ENCODE measurements at regions not wholly inside any gene's neighbourhood (a gene's known extent, or its start where the extent isn't known, plus 50 kb on each side); places are given as distances from the start of the nearest gene placed in this dataset.

DNA sequence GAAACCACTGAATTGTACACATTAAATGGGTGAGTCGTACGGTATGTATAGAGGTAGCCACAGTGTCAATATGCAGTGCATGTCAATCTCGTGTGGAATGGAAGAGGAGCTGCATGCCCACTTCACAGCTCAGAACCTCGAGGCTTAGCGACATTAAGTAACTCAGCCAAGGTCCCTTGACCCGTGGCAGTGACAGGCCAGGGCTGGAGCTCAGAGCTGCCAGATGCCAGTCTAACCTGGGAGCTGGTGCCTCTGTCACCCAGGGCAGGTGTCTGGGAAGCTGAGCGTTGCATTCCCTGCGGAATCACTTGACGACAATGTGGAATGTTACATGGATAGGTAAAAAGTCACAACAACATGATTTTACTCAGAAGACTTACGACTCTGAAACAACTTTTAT, 298.1 kb downstream of the FOXL1 start:
- Mint-ChIP-seq H3K9me3 (no peaks in the 10 kb centered on the region), H3K27ac (no peak overlapping the region), H3K4me3 (ENCODE audit: low read depth) (no peak overlapping the region), H3K27me3 (ENCODE audit: low read depth) (peaks cover 39% of the 10 kb centered on the region), H3K4me1 (ENCODE audit: low read depth) (no peaks in the 10 kb centered on the region), H3K36me3 (ENCODE audit: low read depth) (no peaks in the 10 kb centered on the region)
- intact Hi-C loops (cut with micrococcal nuclease): loop anchor here (5.0 kb wide), 1 partner anchor 299 kb away; the partner anchor contains the start of gene FOXL1
- no peak for DNase-seq (ENCODE audit: low spot score)

DNA sequence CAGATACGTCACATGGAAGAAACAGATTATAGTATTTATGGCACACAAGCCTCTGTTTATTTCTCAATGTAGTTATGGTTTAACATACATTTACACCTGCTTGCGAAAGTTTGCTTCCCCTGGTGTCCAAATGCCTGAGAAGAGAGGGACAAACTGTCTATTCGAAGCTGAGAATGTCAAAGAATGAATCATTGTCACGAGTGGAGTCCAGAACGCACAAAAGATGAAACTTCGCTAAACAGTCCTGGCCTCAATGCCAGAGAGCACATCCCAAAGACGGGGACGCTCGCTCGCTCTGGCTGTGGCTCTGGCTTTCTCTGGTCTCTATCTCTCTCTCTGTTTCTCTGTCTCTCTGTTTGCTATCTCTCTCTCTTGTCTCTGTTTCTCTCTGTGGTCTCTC, 298.8 kb downstream of the FOXL1 start:
- no peaks in the 10 kb centered on the region for H3K36me3 Mint-ChIP-seq (ENCODE audit: low read depth)
- intact Hi-C loops (cut with micrococcal nuclease): loop anchor here (5.0 kb wide), 1 partner anchor 300 kb away; the partner anchor contains the start of gene FOXL1
- DNase-seq (ENCODE audit: low spot score): no peak
- H3K9me3 Mint-ChIP-seq: no peaks in the 10 kb centered on the region
- H3K27ac Mint-ChIP-seq: no peak overlapping the region
- H3K4me3 Mint-ChIP-seq (ENCODE audit: low read depth): no peak overlapping the region
- H3K27me3 Mint-ChIP-seq (ENCODE audit: low read depth): peaks cover 39% of the 10 kb centered on the region
- H3K4me1 Mint-ChIP-seq (ENCODE audit: low read depth): no peaks in the 10 kb centered on the region

DNA sequence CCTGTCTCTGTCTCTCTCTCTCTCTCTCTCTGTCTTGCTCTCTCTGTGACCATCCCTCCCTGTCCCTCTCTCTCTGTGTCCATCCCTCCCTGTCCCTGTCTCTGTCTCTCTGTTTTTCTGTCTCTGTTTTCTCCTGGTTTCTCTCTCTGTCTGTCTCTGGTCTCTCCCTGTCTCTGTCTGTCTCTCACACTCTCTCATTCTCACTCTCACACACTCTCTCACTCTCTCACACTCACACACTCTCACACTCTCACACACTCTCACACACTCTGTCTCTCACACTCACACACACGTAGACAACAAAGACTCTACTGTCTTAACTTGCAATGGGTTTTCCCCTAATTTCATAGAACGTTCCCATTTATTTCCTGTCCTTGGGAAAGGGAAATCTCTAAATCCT, 299.5 kb downstream of the FOXL1 start:
- Mint-ChIP-seq H3K4me1 (ENCODE audit: low read depth) (no peaks in the 10 kb centered on the region), H3K9me3 (no peaks in the 10 kb centered on the region)
- intact Hi-C loops (cut with micrococcal nuclease): loop anchor here (5.0 kb wide), 1 partner anchor 301 kb away; the partner anchor contains the start of gene FOXL1

DNA sequence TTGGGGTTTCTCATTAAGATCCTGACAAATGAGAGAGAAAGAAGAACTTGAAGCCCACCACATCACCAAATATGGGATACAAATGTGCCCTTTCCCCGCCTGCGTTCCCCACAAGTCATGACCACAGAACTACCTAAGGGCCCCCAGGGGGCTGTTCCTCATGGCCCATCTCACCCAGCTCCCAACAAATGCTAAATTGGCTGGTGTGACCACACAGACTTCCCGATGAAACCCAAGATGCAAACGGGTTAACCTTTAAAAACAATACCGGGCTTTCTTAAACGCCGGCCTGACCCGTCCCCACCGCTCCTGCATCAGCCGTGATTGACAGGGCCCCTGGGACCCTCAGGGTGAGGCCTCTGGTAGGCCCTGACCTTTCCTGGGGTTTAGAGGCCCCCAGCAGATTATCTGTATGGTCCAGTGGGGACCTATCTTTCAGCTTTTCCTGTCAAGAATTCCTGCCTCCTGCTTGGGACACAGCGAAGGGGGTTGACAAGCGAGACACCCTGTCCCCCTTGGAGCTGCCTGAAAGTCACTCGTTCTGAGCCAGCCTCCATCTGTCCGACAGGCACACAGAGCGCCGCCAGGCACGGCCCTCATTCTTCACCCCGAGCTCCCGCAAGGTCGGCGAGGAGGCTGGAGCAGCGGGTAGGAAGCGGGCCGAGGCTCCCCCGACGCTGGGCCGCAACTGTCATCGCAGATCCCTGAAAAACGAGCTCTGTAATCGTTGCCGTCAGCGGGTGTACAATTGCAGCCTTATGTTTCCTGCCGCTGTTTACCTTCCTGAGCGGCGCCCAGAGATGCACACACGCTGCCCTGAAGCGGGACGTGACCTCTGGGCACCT, 300.1 kb downstream of the FOXL1 start:
- no peaks in the 10 kb centered on the region for H3K4me1 Mint-ChIP-seq (ENCODE audit: low read depth)
- no peak overlapping the region for H3K4me3 Mint-ChIP-seq (ENCODE audit: low read depth)
- DNase-seq (ENCODE audit: low spot score): no peak
- H3K27me3 Mint-ChIP-seq (ENCODE audit: low read depth): peaks cover 39% of the 10 kb centered on the region
- H3K36me3 Mint-ChIP-seq (ENCODE audit: low read depth): no peaks in the 10 kb centered on the region
- H3K9me3 Mint-ChIP-seq: no peaks in the 10 kb centered on the region
- no peak overlapping the region for H3K27ac Mint-ChIP-seq
- intact Hi-C loops (cut with micrococcal nuclease): loop anchor here (5.0 kb wide), 1 partner anchor 301 kb away; the partner anchor contains the start of gene FOXL1

More for the DNA sequence above, 299.5 kb downstream of the FOXL1 start:
- DNase-seq (ENCODE audit: low spot score): no peak
- Mint-ChIP-seq H3K27me3 (ENCODE audit: low read depth) (peaks cover 39% of the 10 kb centered on the region), H3K36me3 (ENCODE audit: low read depth) (no peaks in the 10 kb centered on the region), H3K4me3 (ENCODE audit: low read depth) (no peak overlapping the region), H3K27ac (no peak overlapping the region)

DNA sequence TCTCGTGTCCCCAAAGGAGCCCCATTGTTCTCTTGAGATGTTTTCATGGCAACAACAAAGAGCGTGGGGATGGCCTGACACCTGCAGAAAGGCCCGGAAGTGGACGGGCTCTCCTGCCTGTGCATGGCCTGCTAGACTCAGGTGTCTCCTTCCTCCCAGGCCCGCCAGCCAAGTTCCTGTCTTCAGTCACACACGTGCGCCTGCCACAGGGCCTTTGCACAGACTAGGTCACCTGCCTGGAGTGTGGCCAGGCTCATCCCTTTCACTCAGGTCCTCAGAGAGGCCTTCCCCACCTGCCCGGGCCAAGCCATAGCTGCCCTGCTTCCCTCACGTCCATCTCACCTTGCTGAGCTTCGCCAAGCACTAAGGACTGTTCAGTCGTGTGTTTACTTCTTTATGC, 300.9 kb downstream of the FOXL1 start:
- intact Hi-C loops (cut with micrococcal nuclease): loop anchor here (5.0 kb wide), 1 partner anchor 302 kb away; the partner anchor contains the start of gene FOXL1
- H3K27ac Mint-ChIP-seq: no peak overlapping the region
- H3K27me3 Mint-ChIP-seq (ENCODE audit: low read depth): peaks cover 39% of the 10 kb centered on the region
- H3K36me3 Mint-ChIP-seq (ENCODE audit: low read depth): no peaks in the 10 kb centered on the region
- H3K9me3 Mint-ChIP-seq: no peaks in the 10 kb centered on the region
- no peak overlapping the region for H3K4me3 Mint-ChIP-seq (ENCODE audit: low read depth)
- DNase-seq (ENCODE audit: low spot score): no peak
- H3K4me1 Mint-ChIP-seq (ENCODE audit: low read depth): no peaks in the 10 kb centered on the region

DNA sequence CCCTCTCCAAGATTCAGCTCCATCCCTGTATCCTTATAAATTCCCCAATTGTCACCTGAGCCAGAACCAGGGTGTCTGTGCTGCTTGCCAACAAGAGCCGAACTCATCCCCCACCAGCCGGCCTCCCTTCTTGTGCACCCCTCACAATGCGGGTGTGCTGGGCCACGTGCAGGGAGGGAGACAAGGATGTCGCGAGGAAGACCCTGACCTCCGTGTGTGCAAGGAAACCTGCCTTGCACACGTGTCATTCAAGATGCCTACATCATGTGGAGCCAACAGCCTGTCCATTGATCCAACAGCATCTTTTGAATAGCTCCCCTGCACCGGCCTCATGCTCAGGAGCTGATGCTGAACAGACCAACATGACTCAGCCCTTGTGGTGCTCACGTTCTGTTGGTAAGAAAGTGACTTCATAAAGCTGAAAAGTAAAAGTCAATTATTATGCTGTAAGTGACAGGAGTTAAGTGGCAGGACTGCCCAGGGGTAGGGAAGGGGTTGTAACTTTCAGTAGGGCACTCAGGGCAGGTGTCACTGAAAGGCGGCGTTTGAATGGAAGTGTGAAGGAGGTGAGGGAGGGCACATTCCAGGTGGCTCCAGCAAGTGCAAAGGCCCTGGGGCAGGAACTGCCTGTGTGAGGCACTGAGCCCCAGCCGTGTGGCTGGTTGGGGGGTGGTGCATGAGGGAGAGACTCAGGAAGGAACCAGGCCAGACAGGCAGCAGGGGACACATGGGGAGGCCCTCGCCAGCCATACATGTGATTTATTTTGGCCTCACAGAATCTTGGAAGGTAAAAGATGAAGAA, 302.2 kb downstream of the FOXL1 start:
- H3K27me3 Mint-ChIP-seq (ENCODE audit: low read depth): peaks cover 39% of the 10 kb centered on the region
- H3K27ac Mint-ChIP-seq: no peak overlapping the region
- DNase-seq (ENCODE audit: low spot score): no peak
- intact Hi-C loops (cut with micrococcal nuclease): no loop called here
- H3K9me3 Mint-ChIP-seq: no peaks in the 10 kb centered on the region
- no peaks in the 10 kb centered on the region for H3K36me3 Mint-ChIP-seq (ENCODE audit: low read depth)
- no peaks in the 10 kb centered on the region for H3K4me1 Mint-ChIP-seq (ENCODE audit: low read depth)
- H3K4me3 Mint-ChIP-seq (ENCODE audit: low read depth): no peak overlapping the region

DNA sequence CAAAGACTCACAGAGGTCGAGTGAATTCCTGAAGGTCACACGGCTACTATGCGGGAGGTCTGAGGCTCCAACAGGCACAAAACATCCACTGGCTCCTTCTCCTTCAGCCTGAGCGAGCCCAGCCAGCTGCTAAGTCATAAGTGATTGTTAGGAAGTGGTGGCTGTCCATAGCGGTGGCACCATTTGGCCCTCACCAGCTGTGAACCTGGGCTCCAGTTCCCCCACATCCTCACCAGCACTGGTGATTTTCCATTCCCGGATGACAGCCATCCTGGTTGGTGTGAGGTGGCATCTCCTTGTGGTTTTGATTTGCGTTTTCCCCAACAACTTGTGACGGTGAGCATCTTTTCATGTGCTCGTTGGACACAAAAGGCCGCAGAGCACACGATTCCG, 302.8 kb downstream of the FOXL1 start:
- no peak overlapping the region for H3K27ac Mint-ChIP-seq
- no peaks in the 10 kb centered on the region for H3K4me1 Mint-ChIP-seq (ENCODE audit: low read depth)
- no peaks in the 10 kb centered on the region for H3K36me3 Mint-ChIP-seq (ENCODE audit: low read depth)
- H3K4me3 Mint-ChIP-seq (ENCODE audit: low read depth): no peak overlapping the region
- DNase-seq (ENCODE audit: low spot score): no peak
- H3K9me3 Mint-ChIP-seq: no peaks in the 10 kb centered on the region
- peaks cover 35% of the 10 kb centered on the region for H3K27me3 Mint-ChIP-seq (ENCODE audit: low read depth)
- intact Hi-C loops (cut with micrococcal nuclease): no loop called here

DNA sequence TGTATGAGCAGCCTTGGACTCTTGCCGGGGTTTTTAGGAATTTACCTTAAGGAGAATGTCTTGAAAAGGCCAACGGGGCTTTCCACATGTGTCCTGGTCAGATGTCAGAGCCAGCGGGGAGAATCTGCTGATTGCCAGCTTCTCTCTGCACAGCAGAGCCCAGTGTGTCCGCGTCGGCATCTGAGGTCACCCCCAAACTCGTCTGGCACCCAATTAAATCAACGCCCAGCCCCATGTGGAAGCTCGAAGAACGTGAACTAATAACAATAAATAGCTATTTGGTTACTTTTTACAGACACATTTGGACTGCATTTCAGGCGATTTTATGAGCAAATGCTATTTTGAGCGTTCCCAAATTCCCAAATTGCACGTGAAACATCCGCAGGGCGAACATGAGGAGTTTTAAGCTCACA, 303.5 kb downstream of the FOXL1 start:
- H3K4me3 Mint-ChIP-seq (ENCODE audit: low read depth): no peak overlapping the region
- H3K27ac Mint-ChIP-seq: no peak overlapping the region
- H3K36me3 Mint-ChIP-seq (ENCODE audit: low read depth): no peaks in the 10 kb centered on the region
- no peaks in the 10 kb centered on the region for H3K4me1 Mint-ChIP-seq (ENCODE audit: low read depth)
- H3K27me3 Mint-ChIP-seq (ENCODE audit: low read depth): peaks cover 32% of the 10 kb centered on the region
- H3K9me3 Mint-ChIP-seq: no peaks in the 10 kb centered on the region
- no peak for DNase-seq (ENCODE audit: low spot score)
- intact Hi-C loops (cut with micrococcal nuclease): no loop called here

DNA sequence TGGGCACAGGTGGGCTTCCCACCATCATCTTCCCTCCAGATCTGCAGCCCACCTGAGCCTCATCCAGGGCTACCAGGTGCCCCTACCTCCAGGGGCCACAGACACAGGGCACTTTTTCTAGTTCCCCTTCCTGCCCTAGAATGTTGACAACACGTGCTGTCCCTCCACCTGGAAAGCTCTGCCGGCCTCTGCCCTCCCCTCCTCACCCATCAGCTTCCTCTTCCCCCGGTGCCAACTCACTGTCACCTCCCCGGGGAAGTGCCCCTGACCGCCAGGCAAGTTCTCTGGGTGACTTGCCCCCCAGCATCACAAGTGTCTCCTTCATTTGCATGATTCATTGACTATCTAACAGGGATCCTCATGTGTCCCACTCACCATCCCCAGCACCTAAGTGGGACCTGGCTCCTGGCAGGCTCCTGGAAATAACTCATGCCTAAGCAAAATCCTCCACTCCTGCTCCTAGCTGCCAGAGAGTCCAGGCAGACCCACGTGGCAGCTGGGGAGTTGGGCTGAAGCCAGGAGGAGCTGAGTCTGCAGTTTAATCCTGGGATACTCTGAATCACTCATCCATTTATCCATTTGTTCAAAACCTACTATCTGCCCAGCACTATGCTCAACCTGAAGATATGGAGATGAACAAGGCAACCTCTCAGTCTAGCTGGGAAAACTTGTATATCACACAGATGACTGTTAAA, 304.4 kb downstream of the FOXL1 start:
- Mint-ChIP-seq H3K36me3 (ENCODE audit: low read depth) (no peaks in the 10 kb centered on the region), H3K27ac (no peak overlapping the region), H3K4me3 (ENCODE audit: low read depth) (no peak overlapping the region), H3K9me3 (no peaks in the 10 kb centered on the region), H3K4me1 (ENCODE audit: low read depth) (no peaks in the 10 kb centered on the region), H3K27me3 (ENCODE audit: low read depth) (peaks cover 26% of the 10 kb centered on the region)
- intact Hi-C loops (cut with micrococcal nuclease): no loop called here
- DNase-seq (ENCODE audit: low spot score): no peak

DNA sequence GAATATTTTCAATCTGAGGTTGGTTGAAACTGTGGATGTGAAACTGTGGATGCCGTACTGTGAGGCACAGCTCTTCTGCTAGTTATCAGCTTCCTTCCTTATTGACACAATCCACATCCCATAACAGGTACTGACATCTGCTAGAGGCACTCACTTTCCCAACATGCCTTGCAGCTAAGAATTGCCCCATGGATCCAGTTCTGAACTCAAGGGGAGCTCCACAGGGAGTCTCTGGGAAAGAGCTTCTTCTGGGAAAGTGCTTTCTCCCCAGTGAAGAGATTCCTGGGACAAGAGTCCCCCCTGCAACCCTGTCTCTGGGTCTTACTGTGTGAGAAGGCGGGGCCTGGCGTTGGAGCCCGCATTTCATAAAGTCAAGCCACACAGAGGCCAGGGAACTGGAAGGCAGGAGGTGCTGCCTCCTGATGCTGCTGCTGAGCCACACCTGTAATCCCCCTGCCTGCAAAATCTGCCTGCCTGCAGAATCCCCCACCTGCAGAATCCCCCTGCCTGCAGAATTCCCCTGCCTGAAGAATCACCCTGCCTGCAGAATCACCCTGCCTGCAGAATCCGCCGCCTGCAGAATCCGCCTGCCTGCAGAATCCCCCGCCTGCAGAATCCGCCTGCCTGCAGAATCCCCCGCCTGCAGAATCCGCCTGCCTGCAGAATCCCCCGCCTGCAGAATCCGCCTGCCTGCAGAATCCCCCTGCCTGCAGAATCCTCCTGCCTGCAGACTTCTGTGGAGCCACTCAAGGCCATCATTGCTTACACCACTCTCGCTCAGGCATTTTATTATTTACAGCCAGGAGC, 305.4 kb downstream of the FOXL1 start:
- H3K9me3 Mint-ChIP-seq: peaks cover under 1% of the 10 kb centered on the region
- no peak overlapping the region for H3K4me3 Mint-ChIP-seq (ENCODE audit: low read depth)
- H3K36me3 Mint-ChIP-seq (ENCODE audit: low read depth): no peaks in the 10 kb centered on the region
- DNase-seq (ENCODE audit: low spot score): no peak
- H3K27me3 Mint-ChIP-seq (ENCODE audit: low read depth): peaks cover 15% of the 10 kb centered on the region
- no peaks in the 10 kb centered on the region for H3K4me1 Mint-ChIP-seq (ENCODE audit: low read depth)
- intact Hi-C loops (cut with micrococcal nuclease): no loop called here
- no peak overlapping the region for H3K27ac Mint-ChIP-seq

DNA sequence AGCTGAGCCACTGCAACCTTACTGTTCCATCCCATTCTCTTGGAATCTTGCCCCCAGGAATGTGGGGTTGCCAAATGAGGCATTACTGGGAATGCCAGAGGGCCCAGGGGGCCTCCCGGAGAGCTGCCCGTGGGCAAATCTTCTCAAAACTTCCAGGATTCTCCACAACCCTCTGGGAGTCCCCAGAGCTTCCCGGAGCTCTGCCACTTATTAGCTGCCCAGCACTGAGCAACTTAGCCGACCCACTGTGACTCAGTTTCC, 306.0 kb downstream of the FOXL1 start:
- peaks cover 5% of the 10 kb centered on the region for H3K9me3 Mint-ChIP-seq
- no peak overlapping the region for H3K4me3 Mint-ChIP-seq (ENCODE audit: low read depth)
- H3K36me3 Mint-ChIP-seq (ENCODE audit: low read depth): no peaks in the 10 kb centered on the region
- no peaks in the 10 kb centered on the region for H3K4me1 Mint-ChIP-seq (ENCODE audit: low read depth)
- peaks cover 12% of the 10 kb centered on the region for H3K27me3 Mint-ChIP-seq (ENCODE audit: low read depth)
- DNase-seq (ENCODE audit: low spot score): no peak
- H3K27ac Mint-ChIP-seq: no peak overlapping the region
- intact Hi-C loops (cut with micrococcal nuclease): no loop called here

DNA sequence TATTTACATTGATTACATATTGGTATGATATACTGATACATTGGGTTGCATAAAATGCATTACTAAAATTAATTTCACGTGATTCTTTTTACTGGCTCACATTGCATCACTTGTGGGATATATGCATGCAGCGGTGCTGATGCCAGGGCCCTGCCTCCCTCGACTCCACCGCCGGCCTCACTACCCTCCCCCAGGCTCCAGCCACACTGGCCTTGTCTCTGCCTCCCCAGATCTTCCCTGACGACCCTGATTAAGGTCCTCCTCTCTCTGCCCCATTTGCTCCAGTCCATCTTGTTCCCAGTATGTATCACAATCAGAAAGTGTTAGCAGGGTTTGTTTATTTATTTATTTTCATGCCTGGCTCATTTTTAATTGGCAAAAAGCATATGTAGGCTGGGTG, 306.8 kb downstream of the FOXL1 start:
- H3K9me3 Mint-ChIP-seq: peaks cover 5% of the 10 kb centered on the region
- H3K4me3 Mint-ChIP-seq (ENCODE audit: low read depth): no peak overlapping the region
- intact Hi-C loops (cut with micrococcal nuclease): no loop called here
- H3K36me3 Mint-ChIP-seq (ENCODE audit: low read depth): no peaks in the 10 kb centered on the region
- H3K27me3 Mint-ChIP-seq (ENCODE audit: low read depth): peaks cover 5% of the 10 kb centered on the region
- DNase-seq (ENCODE audit: low spot score): no peak
- H3K27ac Mint-ChIP-seq: no peak overlapping the region
- H3K4me1 Mint-ChIP-seq (ENCODE audit: low read depth): no peaks in the 10 kb centered on the region

All from activated T-helper 2 cell treated with anti-CD3 and anti-CD28 coated beads, Interferon-gamma antibody, Interleukin-2, Interleukin-4, amounts not matched to agents 10 μg/mL and 5 μg/mL and 100 μg/mL, durations not matched to agents 14 hours and 24 hours and 36 hours (primary cell).